Choroid plexus epithelial cell (primary cell): ENCODE measurements at regions not wholly inside any gene's neighbourhood (a gene's known extent, or its start where the extent isn't known, plus 50 kb on each side); places are given as distances from the start of the nearest gene placed in this dataset.

Experiments
- DNase-seq: peaks from one replicate; pipeline ENCODE4 v3.0.0-alpha.2; 2010; ENCODE audit warnings: low read depth
- H3K4me3 ChIP-seq: 2 replicates; pipeline ENCODE4 v1.5.1; 2011; ENCODE audit warnings: low read depth, mild to moderate bottlenecking, control low read depth, low read length, moderate library complexity
- CTCF ChIP-seq: conservative IDR thresholded peaks from 2 replicates; pipeline ENCODE4 v1.5.1; 2011; ENCODE audit warnings: low read depth, mild to moderate bottlenecking, control low read depth, inconsistent platforms, low read length, moderate library complexity

- no peak for TF ChIP-seq CTCF
- DNase-seq: no peak
Measured at GRCh38 chr5:61734966-61735365, 402.9 kb downstream of the ZSWIM6 start.

GRCh38 chr5:61735531-61735930 is 403.5 kb downstream of the ZSWIM6 start:
- no peak for TF ChIP-seq CTCF
- DNase-seq: no peak
- no peak overlapping the region for H3K4me3 ChIP-seq

More at GRCh38 chr5:61734966-61735365, 402.9 kb downstream of the ZSWIM6 start:
- H3K4me3 ChIP-seq: no peak overlapping the region

- DNase-seq: no peak
- no peak overlapping the region for H3K4me3 ChIP-seq
Measured at GRCh38 chr5:61735995-61736394, 403.9 kb downstream of the ZSWIM6 start.

GRCh38 chr5:61737301-61737963 is 405.4 kb downstream of the ZSWIM6 start:
- no peak for TF ChIP-seq CTCF
- no peak overlapping the region for H3K4me3 ChIP-seq

More at GRCh38 chr5:61735995-61736394, 403.9 kb downstream of the ZSWIM6 start:
- no peak for TF ChIP-seq CTCF

GRCh38 chr5:61737964-61738340 is 405.9 kb downstream of the ZSWIM6 start:
- no peak for TF ChIP-seq CTCF
- DNase-seq: no peak
- no peak overlapping the region for H3K4me3 ChIP-seq

More at GRCh38 chr5:61737301-61737963, 405.4 kb downstream of the ZSWIM6 start:
- no peak for DNase-seq

- DNase-seq: no peak
- H3K4me3 ChIP-seq: no peak overlapping the region
- TF ChIP-seq CTCF: no peak
Measured at GRCh38 chr5:61738446-61738845, 406.4 kb downstream of the ZSWIM6 start.

- no peak for TF ChIP-seq CTCF
- no peak for DNase-seq
- no peak overlapping the region for H3K4me3 ChIP-seq
Measured at GRCh38 chr5:61744690-61745619, 412.9 kb downstream of the ZSWIM6 start.
